ENCODE measurements at regions not wholly inside any gene's neighbourhood (a gene's known extent, or its start where the extent isn't known, plus 50 kb on each side); places are given as distances from the start of the nearest gene placed in this dataset.
A peak's percentile ranks its signal among the peaks of the same experiment; 100 is the strongest.

- ATAC-seq (peak; percentile 90), DNase-seq (ENCODE audit: extremely low read depth in 1 of 4, low spot score in 3 of 4) (peak in 2 of 4 experiments; percentile 23 to 26), FAIRE-seq (no peak)
- Histone ChIP-seq H4K20me1 (replicated peaks; ENCODE audit: control insufficient read depth, insufficient read depth, low read length) (no peaks in the 10 kb centered on the region), H3K4me1 (replicated peaks in 1 of 2; ENCODE audit: control insufficient read depth in 2 of 2, insufficient read depth in 2 of 2, low read length in 2 of 2) (no peaks in the 10 kb centered on the region), H3K36me3 (ENCODE audit: control insufficient read depth, insufficient read depth, low read length) (no peaks in the 10 kb centered on the region), H3K27me3 (ENCODE audit: control insufficient read depth in 2 of 2, insufficient read depth in 2 of 2, low read length in 2 of 2) (peaks cover 2 to 7% of the 10 kb centered on the region in 2 experiments; a peak in 2 of 5 replicates), H3K27ac (ENCODE audit: extremely low read depth, low read depth, low read length) (no peak overlapping the region), H3K4me3 (no peak overlapping the region), H2AFZ (ENCODE audit: low read depth, low read length) (no peak overlapping the region), H3K9ac (ENCODE audit: insufficient read depth in 1 of 2, low read depth in 2 of 2, low read length in 2 of 2) (no peak overlapping the region), H3K79me2 (ENCODE audit: control insufficient read depth, insufficient read depth, low read length) (no peaks in the 10 kb centered on the region), H3K9me3 (replicated peaks; ENCODE audit: control insufficient read depth, insufficient read depth, low read depth, low read length) (no peaks in the 10 kb centered on the region), H3K9me1 (ENCODE audit: control insufficient read depth, insufficient read depth, low read length) (no peaks in the 10 kb centered on the region), H3K4me2 (ENCODE audit: insufficient read depth, low read length) (no peak overlapping the region)
- CTCF ChIA-PET (ENCODE audit: low intra/inter-chr PET ratio): no interaction called here
- no TSS peak for BruUV-seq (replicated peaks)
- in situ Hi-C loops (cut with MboI) (no loop called here), intact Hi-C loops (cut with micrococcal nuclease) (no loop called here)
- POLR2A ChIA-PET: interaction anchor here (0.8 to 1.1 kb wide), 2 partner anchors 11 to 17 kb away, joined by 3 to 4 read pairs; no protein-coding TSS in a partner anchor
- 0% methylated on average over 4 of the region's 4 CpGs for WGBS (ENCODE audit: insufficient coverage, low coverage, missing lambda C conversion rate)
- TF ChIP-seq ZNF785 (CRISPR knock-in tag; IDR thresholded peaks at IDR 0.05) (no peak), MTF1 (CRISPR knock-in tag; IDR thresholded peaks at IDR 0.05; ENCODE audit: borderline replicate concordance) (no peak), U2AF2 (optimal IDR thresholded peaks at IDR 0.05; ENCODE audit: low read depth, low read length) (no peak), HCFC1 (IDR thresholded peaks at IDR 0.05; ENCODE audit: low read depth, low read length) (no peak), FOXK2 (conservative IDR thresholded peaks at IDR 0.05 in 1 of 2, IDR thresholded peaks at IDR 0.05 in 1 of 2; ENCODE audit: low read depth in 2 of 2) (no peak), SMC3 (conservative IDR thresholded peaks at IDR 0.05; ENCODE audit: insufficient read depth, low read depth, low read length) (peak; percentile 46; the same call in 1 of the 2 replicates), HDGF (IDR thresholded peaks at IDR 0.05) (no peak), SMAD4 (CRISPR knock-in tag; conservative IDR thresholded peaks at IDR 0.05) (no peak), CTCF (IDR thresholded peaks at IDR 0.05 in 2 of 3, conservative IDR thresholded peaks at IDR 0.05 in 1 of 3; ENCODE audit: insufficient read depth in 2 of 3, low read depth in 1 of 3, low read length in 3 of 3) (peak in 2 of 3 experiments; percentile 40 to 51; a peak in 3 of 6 replicates), RBM22 (IDR thresholded peaks at IDR 0.05; ENCODE audit: low read depth, low read length, poor library complexity, severe bottlenecking) (no peak), GTF2E2 (tag; IDR thresholded peaks at IDR 0.05) (no peak), TFAP4 (CRISPR knock-in tag; IDR thresholded peaks at IDR 0.05; ENCODE audit: borderline replicate concordance) (no peak), E4F1 (CRISPR knock-in tag; IDR thresholded peaks at IDR 0.05; ENCODE audit: borderline replicate concordance) (no peak), TAF15 (IDR thresholded peaks at IDR 0.05; ENCODE audit: low read depth, low read length) (no peak), L3MBTL2 (IDR thresholded peaks at IDR 0.05) (no peak), HMG20A (CRISPR knock-in tag; conservative IDR thresholded peaks at IDR 0.05) (no peak)
Measured at GRCh38 chr6:79431537-79431933, 105.7 kb downstream of the LCA5 start.

All from K562 (cell line).